GM19328 (cell line): ENCODE measurements at regions not wholly inside any gene's neighbourhood (a gene's known extent, or its start where the extent isn't known, plus 50 kb on each side); places are given as distances from the start of the nearest gene placed in this dataset.

Experiments
- ATAC-seq: cut with Tn5 transposase; IDR thresholded peaks from one replicate; pipeline ENCODE4 v1.9.1; 2021; ENCODE audit warnings: mild to moderate bottlenecking, moderate library complexity; ENCODE audit not compliant: unreplicated experiment

DNA sequence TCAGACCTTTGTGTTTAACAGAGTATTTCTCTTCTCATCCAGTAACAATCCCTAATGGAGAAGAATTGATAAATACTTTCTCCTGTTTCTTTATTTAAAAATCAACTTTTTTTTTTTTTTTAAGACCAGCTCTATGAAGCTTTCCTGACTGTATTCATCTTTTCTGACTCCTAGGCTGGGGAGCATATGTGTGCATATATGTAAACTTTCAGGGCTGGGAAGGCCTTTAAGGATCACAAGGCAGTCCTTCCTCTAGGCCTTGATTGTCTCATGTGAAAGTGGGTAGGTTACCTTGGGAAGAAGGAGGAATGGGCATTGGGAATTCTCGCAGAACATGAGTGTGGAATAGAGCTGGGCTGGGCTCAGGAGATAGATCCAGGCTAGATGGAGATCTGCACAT lies 292.9 kb upstream of the SALL1 start:
- ATAC-seq = no peak

DNA sequence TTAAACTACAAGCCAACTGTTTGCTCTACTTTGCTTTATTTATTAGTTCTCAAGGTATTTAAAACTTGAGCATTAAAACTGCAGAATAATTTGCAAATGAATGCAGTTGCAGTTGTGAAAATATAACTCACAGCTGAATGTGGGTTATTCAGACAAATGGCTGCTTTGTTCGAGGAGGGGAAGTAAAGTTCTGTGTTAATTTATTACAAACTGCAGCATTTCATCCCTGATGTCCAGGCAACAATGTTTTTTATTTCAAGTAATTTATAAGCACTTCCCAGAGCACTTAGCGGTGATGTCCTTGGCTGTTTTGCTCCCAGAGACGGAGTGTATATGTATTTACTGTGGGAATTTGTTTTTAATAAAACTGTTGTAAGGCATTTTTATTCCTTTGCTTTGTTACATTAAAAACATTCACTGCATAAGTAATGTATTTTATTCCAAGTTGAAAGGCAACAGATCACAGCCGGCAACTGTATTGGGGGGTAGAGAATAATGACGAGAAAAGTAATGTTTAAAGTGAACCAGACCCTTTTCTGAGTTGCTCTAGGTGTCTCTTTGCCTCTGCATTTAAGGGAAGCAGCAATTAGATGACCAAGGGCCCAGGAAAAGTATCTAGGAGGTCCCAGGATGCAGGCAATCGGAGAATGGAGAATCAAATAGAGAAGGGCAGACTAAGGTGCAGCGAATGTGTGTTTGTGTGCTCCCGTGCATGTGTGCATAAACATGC lies 291.2 kb upstream of the SALL1 start:
- no peak for ATAC-seq

- no peak for ATAC-seq
Measured at GRCh38 chr16:51440131-51440889, 289.2 kb upstream of the SALL1 start.

GRCh38 chr16:51439271-51439670 lies 288.2 kb upstream of the SALL1 start:
- no peak for ATAC-seq

- ATAC-seq = no peak
Measured at GRCh38 chr16:51436742-51437141, 285.7 kb upstream of the SALL1 start.

DNA sequence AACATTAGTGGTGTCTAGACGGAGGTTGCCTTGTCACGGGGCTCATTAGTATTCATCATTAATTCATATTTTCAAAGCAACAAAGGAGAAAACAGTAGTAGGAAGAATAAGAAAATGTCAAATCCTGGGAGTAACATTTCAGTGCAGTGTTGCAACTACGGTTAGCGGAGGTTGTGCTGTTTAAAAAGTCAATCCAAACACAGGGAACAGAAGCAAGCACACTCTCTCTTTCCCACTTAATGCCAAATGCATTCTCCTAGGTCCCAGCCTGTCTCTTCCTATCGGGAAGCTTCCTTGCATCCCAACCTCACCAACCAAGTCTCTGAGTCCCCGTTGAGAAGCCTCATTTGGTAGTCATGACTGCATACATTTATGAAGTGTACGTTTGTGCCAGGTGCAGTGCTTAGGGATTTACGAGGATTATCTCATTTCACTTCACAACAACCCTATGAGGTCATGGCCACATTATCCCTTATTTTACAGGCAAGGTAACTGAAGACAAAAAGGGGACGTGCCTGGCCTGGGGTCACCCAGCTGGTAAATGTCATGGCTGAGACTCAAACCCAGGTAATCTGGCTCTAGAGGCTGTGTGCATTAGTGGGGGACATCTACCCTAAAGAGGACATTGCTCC lies 283.6 kb upstream of the SALL1 start:
- ATAC-seq = no peak

- no peak for ATAC-seq
Measured at GRCh38 chr16:51433599-51433998, 282.5 kb upstream of the SALL1 start.

DNA sequence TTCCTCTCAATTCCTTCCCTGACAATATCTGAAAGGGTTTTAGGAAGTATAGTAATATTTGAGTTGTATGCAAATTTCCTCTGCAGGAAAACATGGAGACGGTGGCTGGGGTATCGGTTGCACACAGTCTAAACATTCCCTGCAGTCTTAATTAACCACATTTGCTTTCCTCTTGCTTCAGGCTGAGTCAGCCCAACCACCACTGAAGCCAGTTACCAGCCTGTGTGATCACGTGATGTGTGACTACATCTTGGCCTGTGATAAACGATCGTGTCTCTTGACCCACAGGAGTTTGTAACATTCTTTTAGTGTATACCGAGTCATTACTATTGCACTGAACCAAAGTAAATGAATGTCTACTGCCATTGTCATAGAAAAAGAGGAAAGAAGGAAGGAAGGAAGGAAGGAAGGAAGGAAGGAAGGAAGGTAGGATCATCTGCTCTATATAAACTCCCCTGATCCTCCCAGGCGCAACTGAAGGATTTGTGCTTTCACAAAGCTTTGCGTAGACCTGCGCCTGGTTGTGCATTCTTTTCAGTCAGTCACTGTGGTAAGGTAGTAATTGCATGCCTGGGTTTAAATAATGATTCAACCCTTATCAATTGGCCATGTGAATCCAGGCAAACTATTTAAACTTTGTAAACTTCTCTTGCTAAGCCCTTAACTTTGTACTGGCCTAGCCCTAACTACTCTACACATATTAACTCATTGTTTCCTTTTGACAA lies 280.6 kb upstream of the SALL1 start:
- no peak for ATAC-seq

- no peak for ATAC-seq
Measured at GRCh38 chr16:51430716-51431369, 279.8 kb upstream of the SALL1 start.

- ATAC-seq = no peak
Measured at GRCh38 chr16:51429041-51429440, 278.0 kb upstream of the SALL1 start.

- ATAC-seq = no peak
Measured at GRCh38 chr16:51427085-51427484, 276.0 kb upstream of the SALL1 start.

DNA sequence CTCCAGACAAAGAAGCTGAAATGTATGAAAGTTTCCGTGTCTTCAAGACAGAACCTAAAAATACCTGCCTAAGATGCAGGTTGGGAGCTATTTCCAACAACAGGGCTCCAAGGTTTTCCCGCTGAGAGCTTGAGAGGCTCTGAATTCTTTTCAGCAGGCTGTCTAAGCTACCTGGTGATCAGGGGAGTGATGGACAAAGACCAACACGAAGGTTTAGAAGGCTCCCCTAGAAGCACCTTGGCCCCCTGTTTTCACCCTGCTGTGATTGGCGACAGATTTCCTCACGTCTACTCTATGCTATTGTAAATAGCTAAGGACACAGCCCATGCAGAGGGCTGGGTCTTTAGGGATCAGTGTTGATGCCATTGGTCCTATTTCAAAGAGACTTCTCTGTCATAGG lies 275.2 kb upstream of the SALL1 start:
- ATAC-seq = no peak

GRCh38 chr16:51420247-51420646 lies 269.2 kb upstream of the SALL1 start:
- ATAC-seq = no peak

DNA sequence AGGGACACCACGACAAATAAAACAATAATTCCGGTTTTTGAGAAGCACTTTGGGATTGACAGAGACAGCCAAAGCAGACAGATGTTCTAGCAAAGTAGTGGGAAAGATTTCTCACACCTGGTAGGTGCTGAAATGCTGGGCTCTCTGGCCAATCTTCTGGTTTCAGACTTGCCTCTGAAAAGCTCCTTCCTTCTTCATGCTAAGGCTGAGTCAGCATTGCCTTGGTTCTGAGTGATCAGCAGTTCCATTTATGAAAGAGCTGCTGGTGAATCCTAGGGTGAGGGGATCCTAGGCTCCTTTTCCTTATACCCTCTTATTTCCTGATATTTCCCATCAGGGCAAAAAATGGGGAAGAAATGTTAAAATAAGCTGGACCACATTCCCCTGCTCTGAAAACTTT lies 268.7 kb upstream of the SALL1 start:
- no peak for ATAC-seq

GRCh38 chr16:51418258-51418657 lies 267.2 kb upstream of the SALL1 start:
- no peak for ATAC-seq

DNA sequence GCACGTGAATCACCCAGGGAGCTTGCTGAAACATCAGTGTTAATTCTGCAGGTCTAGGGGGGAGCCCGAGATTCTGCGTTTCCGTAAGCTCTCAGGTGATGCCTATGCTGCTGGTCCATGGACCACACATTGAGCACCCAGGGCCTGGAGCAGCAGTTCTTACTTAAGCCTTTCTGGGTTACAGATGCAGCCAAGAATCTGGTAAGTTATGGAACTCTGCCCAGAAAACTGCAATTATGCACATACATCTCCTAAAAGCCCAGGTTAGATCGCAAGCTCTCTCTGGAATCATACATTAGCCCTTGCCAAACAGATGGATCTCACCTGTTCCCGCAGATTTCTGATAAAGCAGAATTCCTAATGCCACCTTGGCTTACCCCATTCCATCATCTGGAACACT lies 265.9 kb upstream of the SALL1 start:
- no peak for ATAC-seq

DNA sequence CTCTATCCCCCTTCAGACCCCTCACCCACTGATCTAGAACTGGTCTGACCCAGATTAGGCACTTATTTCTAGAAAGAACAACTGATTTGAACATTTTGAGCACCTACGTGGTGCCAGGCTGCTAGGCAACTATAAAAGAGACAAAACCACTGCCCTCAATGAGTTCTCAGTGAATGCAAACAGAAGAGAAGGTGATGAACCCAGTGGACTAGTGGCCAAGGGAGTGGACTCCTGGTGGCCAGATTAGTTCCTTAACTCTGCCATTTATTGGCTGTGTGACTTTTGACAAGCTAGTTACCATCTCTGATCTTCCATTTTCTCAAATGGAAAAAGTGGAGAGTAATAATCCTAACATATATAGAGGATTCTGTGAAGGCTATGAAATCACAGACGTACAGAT lies 259.1 kb upstream of the SALL1 start:
- ATAC-seq = no peak

DNA sequence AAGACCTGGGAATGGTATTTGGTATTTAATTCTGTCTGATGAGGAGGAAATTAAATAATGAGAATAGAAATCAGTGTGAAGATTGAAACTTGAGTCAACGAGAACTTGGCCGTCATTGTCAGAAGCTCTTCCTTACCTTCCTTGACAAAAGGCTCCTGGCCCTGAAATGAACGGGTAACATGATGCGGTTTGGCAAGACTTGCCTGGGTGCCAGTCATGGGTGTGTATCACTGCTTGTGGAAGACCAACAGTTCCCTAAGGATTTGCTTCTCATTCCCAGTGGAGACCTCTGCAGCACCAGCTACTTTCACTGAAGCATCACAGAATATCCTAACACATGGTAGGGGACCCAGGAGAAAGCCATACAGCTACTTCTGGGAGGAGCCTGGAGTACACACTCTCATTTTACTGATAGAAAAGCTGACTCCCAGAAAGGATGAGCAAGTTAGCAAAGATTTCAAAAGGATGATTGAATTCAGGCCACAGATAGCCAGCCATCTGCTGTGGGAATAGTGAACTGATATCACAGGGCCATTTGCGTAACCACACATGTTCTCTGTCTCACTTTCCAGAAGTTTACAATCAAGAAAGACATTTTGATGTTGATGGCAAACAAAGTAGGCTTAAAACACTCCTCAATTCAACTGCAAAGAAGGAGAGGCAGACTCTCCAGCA lies 258.1 kb upstream of the SALL1 start:
- no peak for ATAC-seq

DNA sequence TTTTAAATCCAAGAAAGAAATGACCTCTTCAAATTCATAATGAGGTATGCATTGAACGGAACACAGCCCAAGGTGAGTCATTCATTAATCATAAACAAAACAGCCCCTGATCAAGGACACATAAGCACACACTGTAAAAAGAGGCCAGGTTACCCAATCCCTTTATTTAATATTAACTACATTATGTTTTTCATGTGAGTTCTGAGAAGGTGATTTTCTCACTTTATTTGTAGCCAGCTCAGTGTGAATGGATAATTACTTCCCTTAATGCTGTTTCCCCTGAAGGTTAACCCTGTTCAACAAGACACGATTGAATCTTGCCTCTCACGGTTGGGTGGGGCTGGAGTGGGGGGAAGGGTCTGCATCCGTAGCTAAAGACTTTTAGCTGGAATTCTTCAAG lies 257.3 kb upstream of the SALL1 start:
- ATAC-seq = no peak

DNA sequence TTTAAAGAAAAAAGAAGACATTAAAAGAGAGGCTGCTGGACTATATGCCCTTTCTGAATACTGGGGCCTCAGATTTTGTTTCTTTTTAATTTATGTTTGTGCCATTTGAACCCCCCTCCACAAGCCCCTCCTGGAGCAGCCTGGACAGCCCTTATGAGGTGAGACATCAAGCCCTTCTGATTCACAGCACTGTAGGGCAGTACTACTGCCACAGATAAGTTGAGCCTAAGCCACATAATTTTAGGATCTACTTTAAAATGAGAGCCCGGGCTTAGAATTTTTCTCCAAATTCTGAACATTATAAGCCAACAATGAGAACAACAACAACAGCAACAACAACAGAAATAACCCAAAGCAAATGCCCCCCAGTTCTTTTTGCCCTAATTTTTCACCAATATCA lies 256.9 kb upstream of the SALL1 start:
- ATAC-seq = no peak
